AG10803 (cell line): ENCODE measurements at regions not wholly inside any gene's neighbourhood (a gene's known extent, or its start where the extent isn't known, plus 50 kb on each side); places are given as distances from the start of the nearest gene placed in this dataset.

ENCODE experiments used
- DNase-seq: peaks from one replicate; pipeline ENCODE4 v3.0.0; 2010; ENCODE audit warnings: low read depth
- H3K4me3 ChIP-seq: 2 replicates; pipeline ENCODE4 v1.5.1; 2011; ENCODE audit warnings: mild to moderate bottlenecking, low read length, control low read depth
- TF ChIP-seq, protein P1 (sequence below): conservative IDR thresholded peaks from 2 replicates; pipeline ENCODE4 v1.5.1; 2011; ENCODE audit warnings: mild to moderate bottlenecking, low read length, control low read depth, inconsistent platforms

DNA sequence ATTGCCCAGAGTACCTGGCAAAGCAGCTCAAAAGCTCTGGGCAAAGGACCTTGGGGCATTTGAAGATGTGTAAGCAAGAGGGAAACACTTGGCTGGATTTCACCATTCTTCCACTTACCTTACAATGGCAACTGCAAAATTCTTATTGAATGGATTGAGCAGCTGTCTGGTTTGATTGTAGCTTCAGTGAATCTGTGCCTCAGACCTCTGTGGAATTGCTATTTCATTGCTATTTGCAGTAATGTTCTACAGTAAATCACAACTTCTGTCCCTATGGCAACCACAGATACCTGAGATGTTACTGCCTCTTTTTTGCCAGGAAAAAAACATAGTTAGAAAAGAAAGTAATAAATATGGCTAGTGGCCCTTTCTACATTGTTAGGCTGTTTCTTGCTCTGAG lies 519.5 kb downstream of the SUCLA2 start:
- no peak overlapping the region for H3K4me3 ChIP-seq
- TF ChIP-seq, protein P1, sequence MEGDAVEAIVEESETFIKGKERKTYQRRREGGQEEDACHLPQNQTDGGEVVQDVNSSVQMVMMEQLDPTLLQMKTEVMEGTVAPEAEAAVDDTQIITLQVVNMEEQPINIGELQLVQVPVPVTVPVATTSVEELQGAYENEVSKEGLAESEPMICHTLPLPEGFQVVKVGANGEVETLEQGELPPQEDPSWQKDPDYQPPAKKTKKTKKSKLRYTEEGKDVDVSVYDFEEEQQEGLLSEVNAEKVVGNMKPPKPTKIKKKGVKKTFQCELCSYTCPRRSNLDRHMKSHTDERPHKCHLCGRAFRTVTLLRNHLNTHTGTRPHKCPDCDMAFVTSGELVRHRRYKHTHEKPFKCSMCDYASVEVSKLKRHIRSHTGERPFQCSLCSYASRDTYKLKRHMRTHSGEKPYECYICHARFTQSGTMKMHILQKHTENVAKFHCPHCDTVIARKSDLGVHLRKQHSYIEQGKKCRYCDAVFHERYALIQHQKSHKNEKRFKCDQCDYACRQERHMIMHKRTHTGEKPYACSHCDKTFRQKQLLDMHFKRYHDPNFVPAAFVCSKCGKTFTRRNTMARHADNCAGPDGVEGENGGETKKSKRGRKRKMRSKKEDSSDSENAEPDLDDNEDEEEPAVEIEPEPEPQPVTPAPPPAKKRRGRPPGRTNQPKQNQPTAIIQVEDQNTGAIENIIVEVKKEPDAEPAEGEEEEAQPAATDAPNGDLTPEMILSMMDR: no peak
- peak; percentile 14 for DNase-seq

DNA sequence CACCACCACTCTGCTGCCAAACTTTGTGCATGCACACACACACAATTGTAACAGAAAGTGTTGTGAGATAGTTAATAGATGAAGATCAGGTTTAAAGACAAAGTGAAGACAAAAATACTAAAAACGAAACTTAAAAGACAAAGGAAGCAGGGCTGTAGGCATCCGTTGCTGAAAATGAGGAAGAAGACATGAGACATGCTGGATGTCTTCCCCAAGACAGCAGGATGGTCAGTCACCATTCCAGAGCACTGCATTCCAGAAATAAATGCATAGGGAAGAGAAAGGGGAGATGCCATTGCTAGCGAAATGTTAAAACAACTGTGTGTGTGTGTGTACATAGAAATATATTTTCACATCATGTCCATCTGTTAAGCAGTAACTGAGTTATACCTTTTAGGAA lies 520.1 kb downstream of the SUCLA2 start:
- no peak for DNase-seq
- H3K4me3 ChIP-seq: no peak overlapping the region
- TF ChIP-seq, protein P1: no peak

- DNase-seq: peak; percentile 84
- H3K4me3 ChIP-seq: no peak overlapping the region
- TF ChIP-seq, protein P1: no peak
Measured at GRCh38 chr13:47480121-47480520, 521.0 kb downstream of the SUCLA2 start.

DNA sequence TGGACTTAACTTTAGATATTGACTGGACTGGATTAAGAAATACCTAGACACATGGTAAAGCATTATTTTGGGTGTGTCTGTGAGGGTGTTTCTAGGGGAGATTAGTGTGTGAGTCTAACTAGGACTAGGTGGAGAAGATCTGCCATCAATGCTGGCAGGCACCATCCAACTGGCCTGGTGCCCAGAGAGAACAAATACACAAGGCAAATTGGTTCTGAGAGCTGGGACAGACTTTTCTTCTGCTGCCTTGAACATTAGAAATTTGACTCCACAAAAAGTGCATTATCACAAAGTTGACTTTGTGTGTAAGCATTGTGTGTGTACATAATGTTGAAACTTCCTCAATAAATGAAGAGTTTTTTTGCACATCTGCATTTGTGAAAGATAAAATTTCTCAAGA lies 522.1 kb downstream of the SUCLA2 start:
- H3K4me3 ChIP-seq: no peak overlapping the region
- TF ChIP-seq, protein P1: no peak
- DNase-seq: no peak

- TF ChIP-seq, protein P1: no peak
- DNase-seq: no peak
- H3K4me3 ChIP-seq: no peak overlapping the region
Measured at GRCh38 chr13:47475441-47475948, 525.6 kb downstream of the SUCLA2 start.

DNA sequence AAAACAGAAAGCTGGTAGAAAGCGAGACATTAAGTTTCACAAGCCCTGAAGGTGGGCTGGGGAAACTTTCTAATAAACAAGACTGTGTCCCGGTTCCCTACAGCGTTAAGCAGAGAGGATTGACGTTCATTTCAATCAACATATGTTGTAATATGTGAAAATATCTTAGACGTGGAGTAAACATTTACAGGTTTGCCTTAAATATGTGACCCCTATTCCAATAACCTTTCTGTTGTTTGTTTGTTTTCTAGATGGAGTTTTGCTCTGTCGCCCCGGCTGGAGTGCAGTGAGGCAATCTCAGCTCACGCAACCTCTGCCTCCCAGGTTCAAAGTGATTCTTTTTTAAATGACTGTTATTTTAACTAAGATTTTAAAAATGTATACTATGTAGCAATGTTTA lies 526.2 kb downstream of the SUCLA2 start:
- no peak for DNase-seq
- TF ChIP-seq, protein P1: no peak
- H3K4me3 ChIP-seq: no peak overlapping the region

GRCh38 chr13:47474326-47474725 lies 526.7 kb downstream of the SUCLA2 start:
- no peak overlapping the region for H3K4me3 ChIP-seq
- TF ChIP-seq, protein P1: no peak
- DNase-seq: no peak
